KMS-11 (cell line): ENCODE measurements at regions not wholly inside any gene's neighbourhood (a gene's known extent, or its start where the extent isn't known, plus 50 kb on each side); places are given as distances from the start of the nearest gene placed in this dataset.

ENCODE experiments used
- H2AFZ ChIP-seq: fragments of 200-600 bp; sonication (generic); 2 replicates; pipeline ENCODE4 v1.6.1; 2016; ENCODE audit warnings: antibody characterized with exemption, mixed run types, low read depth
- H3K27ac ChIP-seq: fragments of 200-600 bp; sonication (generic); 2 replicates; pipeline ENCODE4 v1.6.1; 2016; ENCODE audit warnings: mild to moderate bottlenecking, mixed run types
- H3K27me3 ChIP-seq: fragments of 200-600 bp; sonication (generic); 2 replicates; pipeline ENCODE4 v1.6.1; 2017; ENCODE audit warnings: mild to moderate bottlenecking, low read depth, mixed run types, moderate library complexity; ENCODE audit not compliant: insufficient read depth
- H3K36me3 ChIP-seq: fragments of 200-600 bp; sonication (generic); 2 replicates; pipeline ENCODE4 v1.6.1; 2017; ENCODE audit warnings: mild to moderate bottlenecking, mixed run types; ENCODE audit not compliant: insufficient read depth
- H3K4me1 ChIP-seq: fragments of 200-600 bp; sonication (generic); 2 replicates; pipeline ENCODE4 v1.6.1; 2016; ENCODE audit warnings: mild to moderate bottlenecking, low read depth, mixed run types; ENCODE audit not compliant: poor library complexity, severe bottlenecking
- H3K4me2 ChIP-seq: fragments of 200-600 bp; sonication (generic); 2 replicates; pipeline ENCODE4 v1.7.0; 2016; ENCODE audit warnings: mild to moderate bottlenecking, mixed run types
- H3K4me3 ChIP-seq: fragments of 200-600 bp; sonication (generic); IDR thresholded peaks from 2 replicates; pipeline ENCODE4 v1.6.1; 2017; ENCODE audit warnings: low read depth, low read length, mixed read lengths; ENCODE audit not compliant: insufficient read depth
- H3K79me2 ChIP-seq: fragments of 200-600 bp; sonication (generic); 2 replicates; pipeline ENCODE4 v1.6.1; 2016; ENCODE audit warnings: low read depth, mixed run types; ENCODE audit not compliant: insufficient read depth
- H3K9ac ChIP-seq: fragments of 200-600 bp; sonication (generic); 2 replicates; pipeline ENCODE4 v1.6.1; 2016; ENCODE audit warnings: mild to moderate bottlenecking, mixed run types
- H4K20me1 ChIP-seq: fragments of 200-600 bp; sonication (generic); 2 replicates; pipeline ENCODE4 v1.6.1; 2016; ENCODE audit warnings: mild to moderate bottlenecking, mixed run types; ENCODE audit not compliant: insufficient read depth
- TF ChIP-seq, protein P1 (sequence below): fragments of 200-600 bp; sonication (generic); conservative IDR thresholded peaks from 2 replicates; pipeline ENCODE4 v1.6.1; 2017; ENCODE audit warnings: low read depth, mild to moderate bottlenecking, antibody characterized with exemption, low read length, moderate library complexity, mixed read lengths

- Histone ChIP-seq H3K79me2 (no peaks in the 10 kb centered on the region), H3K4me1 (no peaks in the 10 kb centered on the region), H4K20me1 (no peaks in the 10 kb centered on the region), H3K9ac (no peak overlapping the region), H3K27ac (no peak overlapping the region), H3K4me3 (no peak overlapping the region), H2AFZ (no peak overlapping the region), H3K27me3 (no peaks in the 10 kb centered on the region), H3K4me2 (no peak overlapping the region), H3K36me3 (no peaks in the 10 kb centered on the region)
- TF ChIP-seq, protein P1, sequence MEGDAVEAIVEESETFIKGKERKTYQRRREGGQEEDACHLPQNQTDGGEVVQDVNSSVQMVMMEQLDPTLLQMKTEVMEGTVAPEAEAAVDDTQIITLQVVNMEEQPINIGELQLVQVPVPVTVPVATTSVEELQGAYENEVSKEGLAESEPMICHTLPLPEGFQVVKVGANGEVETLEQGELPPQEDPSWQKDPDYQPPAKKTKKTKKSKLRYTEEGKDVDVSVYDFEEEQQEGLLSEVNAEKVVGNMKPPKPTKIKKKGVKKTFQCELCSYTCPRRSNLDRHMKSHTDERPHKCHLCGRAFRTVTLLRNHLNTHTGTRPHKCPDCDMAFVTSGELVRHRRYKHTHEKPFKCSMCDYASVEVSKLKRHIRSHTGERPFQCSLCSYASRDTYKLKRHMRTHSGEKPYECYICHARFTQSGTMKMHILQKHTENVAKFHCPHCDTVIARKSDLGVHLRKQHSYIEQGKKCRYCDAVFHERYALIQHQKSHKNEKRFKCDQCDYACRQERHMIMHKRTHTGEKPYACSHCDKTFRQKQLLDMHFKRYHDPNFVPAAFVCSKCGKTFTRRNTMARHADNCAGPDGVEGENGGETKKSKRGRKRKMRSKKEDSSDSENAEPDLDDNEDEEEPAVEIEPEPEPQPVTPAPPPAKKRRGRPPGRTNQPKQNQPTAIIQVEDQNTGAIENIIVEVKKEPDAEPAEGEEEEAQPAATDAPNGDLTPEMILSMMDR, result no peak
These were observed 170.2 kb upstream of the GNAI1 start for GRCh38 chr7:79964463-79964862.

DNA sequence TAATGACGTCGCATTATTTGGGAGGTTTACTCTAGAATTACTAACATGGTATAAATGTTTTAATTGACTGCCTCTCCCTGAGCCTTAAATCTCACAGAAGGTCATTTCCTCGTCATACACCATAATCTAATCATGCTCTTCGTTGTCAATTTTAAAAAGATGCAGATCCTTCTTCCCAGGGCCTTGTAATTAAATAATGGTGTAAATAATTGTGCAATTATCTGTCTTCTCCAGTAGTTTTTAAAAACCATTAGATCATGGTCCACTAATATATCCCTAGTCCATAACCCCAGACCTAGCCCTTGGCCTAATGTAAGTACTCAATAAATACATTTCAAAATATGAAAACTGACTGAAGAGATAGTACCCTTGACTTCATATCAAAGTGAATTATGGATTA, 181.5 kb upstream of the GNAI1 start:
- no peaks in the 10 kb centered on the region for H4K20me1 ChIP-seq
- no peaks in the 10 kb centered on the region for H3K4me1 ChIP-seq
- H2AFZ ChIP-seq, result no peak overlapping the region
- H3K36me3 ChIP-seq, result no peaks in the 10 kb centered on the region
- H3K9ac ChIP-seq, result no peak overlapping the region
- H3K4me3 ChIP-seq, result no peak overlapping the region
- H3K27me3 ChIP-seq, result no peaks in the 10 kb centered on the region
- TF ChIP-seq, protein P1, result no peak
- H3K27ac ChIP-seq, result no peak overlapping the region
- no peak overlapping the region for H3K4me2 ChIP-seq
- no peaks in the 10 kb centered on the region for H3K79me2 ChIP-seq

GRCh38 chr7:79952399-79952798, 182.2 kb upstream of the GNAI1 start:
- no peak overlapping the region for H3K9ac ChIP-seq
- no peak overlapping the region for H3K27ac ChIP-seq
- H2AFZ ChIP-seq, result no peak overlapping the region
- no peak overlapping the region for H3K4me3 ChIP-seq
- no peaks in the 10 kb centered on the region for H3K27me3 ChIP-seq
- H3K36me3 ChIP-seq, result no peaks in the 10 kb centered on the region
- no peak overlapping the region for H3K4me2 ChIP-seq
- H3K79me2 ChIP-seq, result no peaks in the 10 kb centered on the region
- TF ChIP-seq, protein P1, result no peak
- no peaks in the 10 kb centered on the region for H4K20me1 ChIP-seq
- no peaks in the 10 kb centered on the region for H3K4me1 ChIP-seq

DNA sequence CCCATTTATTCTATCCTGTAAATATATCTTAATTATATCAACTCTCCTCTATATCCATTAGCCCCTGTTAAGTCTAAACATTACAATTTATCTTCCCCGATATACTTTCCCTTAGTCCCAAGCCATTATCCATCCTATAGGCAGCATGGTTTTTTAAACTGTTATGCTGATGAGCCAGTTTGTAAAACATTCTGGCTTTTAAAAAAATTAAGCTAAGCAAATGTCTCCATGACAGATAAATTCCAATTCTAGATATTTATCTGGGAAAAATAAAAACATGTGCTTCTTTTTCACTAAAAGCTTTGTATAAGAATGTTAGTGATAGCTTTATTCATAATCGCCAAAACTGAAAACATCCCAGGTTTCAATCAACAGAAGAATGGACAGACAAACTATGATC, 183.2 kb upstream of the GNAI1 start:
- no peak overlapping the region for H3K4me2 ChIP-seq

More for the DNA sequence above, 183.2 kb upstream of the GNAI1 start:
- Histone ChIP-seq H4K20me1 (no peaks in the 10 kb centered on the region), H3K36me3 (no peaks in the 10 kb centered on the region), H3K27ac (no peak overlapping the region), H3K4me1 (no peaks in the 10 kb centered on the region), H3K27me3 (no peaks in the 10 kb centered on the region), H2AFZ (no peak overlapping the region), H3K4me3 (no peak overlapping the region), H3K79me2 (no peaks in the 10 kb centered on the region), H3K9ac (no peak overlapping the region)
- TF ChIP-seq, protein P1, result no peak
